DND-41 (cell line): ENCODE measurements at regions not wholly inside any gene's neighbourhood (a gene's known extent, or its start where the extent isn't known, plus 50 kb on each side); places are given as distances from the start of the nearest gene placed in this dataset.

Experiments
- CTCF ChIP-seq: IDR thresholded peaks from 2 replicates; pipeline ENCODE4 v1.5.1; 2012; ENCODE audit warnings: borderline replicate concordance, low read length, moderate library complexity, mild to moderate bottlenecking; ENCODE audit not compliant: poor library complexity, severe bottlenecking; ENCODE audit errors: extremely low read depth
- EZH2 ChIP-seq: IDR thresholded peaks from 3 replicates; pipeline ENCODE4 v1.6.1; 2012; ENCODE audit warnings: borderline replicate concordance, low read depth, mild to moderate bottlenecking, moderate library complexity, low read length, inconsistent platforms; ENCODE audit not compliant: severe bottlenecking

DNA sequence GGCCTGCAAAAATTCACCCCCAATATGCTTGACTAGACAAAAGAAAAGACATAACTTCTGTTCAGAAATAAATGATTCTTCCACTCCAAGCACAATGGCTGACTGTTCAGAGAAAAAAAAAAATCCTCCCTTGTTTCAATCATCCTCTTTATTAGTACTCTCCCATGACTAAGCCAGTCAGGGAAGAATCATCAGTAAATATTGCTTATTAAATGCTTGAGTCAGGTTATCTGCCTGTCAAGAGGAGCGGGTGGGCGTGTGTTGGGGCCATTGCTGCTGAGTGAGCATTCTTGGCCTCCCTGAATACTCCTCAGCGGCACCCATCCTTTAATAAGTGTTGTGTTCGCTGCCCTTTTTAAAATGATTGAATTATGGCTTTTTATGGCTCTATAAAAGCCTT, 1334.8 kb upstream of the CELF4 start:
- TF ChIP-seq CTCF (no peak), EZH2 (no peak)
